ENCODE measurements at regions not wholly inside any gene's neighbourhood (a gene's known extent, or its start where the extent isn't known, plus 50 kb on each side); places are given as distances from the start of the nearest gene placed in this dataset.
"Not testable (repeated sequence)": the region's sequence is repeated elsewhere in the genome, so short reads cannot be mapped to it uniquely, and the experiment has no call there.

DNA sequence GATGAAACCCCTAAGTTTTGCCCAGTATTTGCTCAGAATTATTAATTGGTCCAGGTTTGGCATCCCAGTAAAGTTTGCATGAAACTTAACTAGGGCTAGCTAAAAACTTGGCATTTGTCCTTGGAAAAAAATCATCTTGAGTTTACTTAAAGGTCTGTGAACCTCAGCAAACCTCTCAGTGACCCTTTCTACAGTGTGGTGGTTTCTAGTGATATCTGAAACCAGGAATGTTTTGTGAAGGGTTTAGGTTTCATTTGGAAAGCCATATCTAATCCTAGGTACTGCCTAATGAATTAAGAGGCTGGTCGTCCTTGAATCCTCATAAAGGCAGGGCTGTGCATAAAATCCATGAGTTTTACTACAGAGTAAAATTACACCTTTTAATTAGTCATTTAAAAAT, 218.5 kb upstream of the ANKRD50 start:
- Histone ChIP-seq H3K4me3 (ENCODE audit: low read length in 2 of 2) (no peak overlapping the region), H3K9me3 (ENCODE audit: control insufficient read depth in 2 of 2, low read length in 2 of 2) (no peaks in the 10 kb centered on the region), H3K27ac (ENCODE audit: low read length) (no peak overlapping the region), H3K36me3 (ENCODE audit: control insufficient read depth in 2 of 2, insufficient read depth in 2 of 2, low read length in 2 of 2) (no peaks in the 10 kb centered on the region), H3K4me1 (ENCODE audit: control insufficient read depth, insufficient read depth, low read length) (no peaks in the 10 kb centered on the region), H3K27me3 (ENCODE audit: control insufficient read depth in 1 of 2, insufficient read depth in 2 of 2, low read length in 2 of 2) (no peaks in the 10 kb centered on the region), H3K9ac (ENCODE audit: low read length in 2 of 2) (no peak overlapping the region)

DNA sequence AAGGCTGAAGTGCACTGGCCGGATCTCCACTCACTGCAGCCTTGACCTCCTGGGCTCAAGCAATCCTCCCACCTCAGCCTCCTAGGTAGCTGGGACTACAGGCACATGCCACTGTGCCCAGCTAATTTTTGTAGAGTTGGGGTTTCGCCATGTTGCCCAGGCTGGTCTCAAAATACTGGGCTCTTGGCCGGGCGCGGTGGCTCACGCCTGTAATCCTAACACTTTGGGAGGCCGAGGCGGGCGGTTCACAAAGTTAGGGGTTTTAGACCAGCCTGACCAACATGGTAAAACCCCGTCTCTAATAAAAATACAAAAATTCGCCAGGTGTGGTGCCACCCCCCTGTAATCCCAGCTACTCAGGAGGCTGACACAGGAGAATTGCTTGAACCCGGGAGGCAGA, 210.2 kb upstream of the ANKRD50 start:
- H3K36me3 ChIP-seq (ENCODE audit: control insufficient read depth in 2 of 2, insufficient read depth in 2 of 2, low read length in 2 of 2); H3K9ac ChIP-seq (ENCODE audit: low read length in 2 of 2); H3K9me3 ChIP-seq (ENCODE audit: control insufficient read depth in 2 of 2, low read length in 2 of 2); H3K27me3 ChIP-seq (ENCODE audit: control insufficient read depth in 1 of 2, insufficient read depth in 2 of 2, low read length in 2 of 2); H3K4me1 ChIP-seq (ENCODE audit: control insufficient read depth, insufficient read depth, low read length); H3K4me3 ChIP-seq (ENCODE audit: low read length in 2 of 2); H3K27ac ChIP-seq (ENCODE audit: low read length): not testable (repeated sequence)

DNA sequence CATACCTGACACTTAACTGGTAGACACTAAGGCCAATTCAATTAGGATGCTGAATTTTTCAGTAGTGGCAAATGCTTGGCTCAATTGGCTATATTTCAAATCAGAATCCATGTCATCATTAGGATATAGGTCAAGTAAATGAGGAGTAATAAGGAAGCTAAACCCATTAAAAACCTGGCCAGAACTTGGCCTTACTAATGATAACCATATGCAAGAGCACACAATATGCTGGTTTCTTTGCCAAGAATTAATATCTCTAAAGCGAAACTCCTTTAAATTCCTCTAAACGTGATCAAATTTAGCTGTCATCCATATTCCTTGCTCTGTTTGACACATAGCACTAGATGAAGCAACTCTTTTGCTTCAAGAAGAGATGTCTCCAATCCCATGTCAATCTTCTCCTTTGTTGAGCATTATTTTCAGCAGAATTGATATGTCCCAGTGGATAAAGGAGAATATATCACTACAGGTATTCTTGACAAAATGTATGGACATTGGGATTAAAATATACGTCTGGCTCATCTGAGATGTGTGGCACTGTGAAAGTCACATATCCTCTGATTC, 206.1 kb upstream of the ANKRD50 start:
- H3K4me3 ChIP-seq (ENCODE audit: low read length in 2 of 2) = no peak overlapping the region
- peaks cover 0 to 2% of the 10 kb centered on the region in 2 donors for H3K9me3 ChIP-seq (ENCODE audit: control insufficient read depth in 2 of 2, low read length in 2 of 2)
- no peak overlapping the region for H3K27ac ChIP-seq (ENCODE audit: low read length)
- no peaks in the 10 kb centered on the region for H3K27me3 ChIP-seq (ENCODE audit: control insufficient read depth in 1 of 2, insufficient read depth in 2 of 2, low read length in 2 of 2)
- H3K36me3 ChIP-seq (ENCODE audit: control insufficient read depth in 2 of 2, insufficient read depth in 2 of 2, low read length in 2 of 2) = no peaks in the 10 kb centered on the region
- no peak overlapping the region for H3K9ac ChIP-seq (ENCODE audit: low read length in 2 of 2)
- H3K4me1 ChIP-seq (ENCODE audit: control insufficient read depth, insufficient read depth, low read length) = no peaks in the 10 kb centered on the region

DNA sequence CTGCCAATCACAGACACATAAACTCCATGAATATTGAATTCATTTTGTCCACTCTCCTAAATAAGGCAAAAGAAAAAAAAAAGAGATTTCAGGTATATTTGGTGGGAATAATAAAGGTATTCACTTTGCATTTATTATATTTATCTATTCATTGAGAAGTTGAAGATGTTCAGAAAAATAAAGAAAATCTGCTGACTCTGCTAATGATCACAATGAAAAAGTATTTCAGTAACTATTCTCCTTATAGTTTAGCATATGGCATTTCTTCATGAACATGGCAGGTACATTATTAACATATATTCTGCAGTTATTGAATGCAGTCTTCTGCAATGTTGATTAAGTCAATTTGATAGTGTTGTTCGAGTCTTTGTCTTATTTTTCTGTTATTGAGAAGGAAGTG, 202.5 kb upstream of the ANKRD50 start:
- H3K27ac ChIP-seq (ENCODE audit: low read length) = no peak overlapping the region
- H3K36me3 ChIP-seq (ENCODE audit: control insufficient read depth in 2 of 2, insufficient read depth in 2 of 2, low read length in 2 of 2) = no peaks in the 10 kb centered on the region

DNA sequence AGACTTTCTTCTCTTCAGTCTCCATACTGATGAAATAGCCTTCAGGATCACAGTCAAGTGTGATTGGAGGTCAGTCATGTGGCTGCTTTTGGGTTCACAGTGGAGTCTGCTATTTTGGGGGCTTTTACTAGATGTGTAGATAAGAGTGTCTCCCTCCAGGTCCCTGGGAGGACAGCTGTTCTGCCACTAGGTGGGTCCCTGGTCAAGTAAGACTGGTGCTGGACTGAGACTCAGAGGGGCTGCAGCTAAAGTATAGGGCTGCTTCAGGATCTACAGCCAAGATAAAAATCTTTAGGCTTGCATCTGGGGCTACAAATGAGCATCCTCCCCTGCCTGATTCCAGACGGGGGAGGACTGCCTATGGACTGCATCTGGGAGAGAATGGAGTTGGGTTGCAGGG, 200.7 kb upstream of the ANKRD50 start:
- no peaks in the 10 kb centered on the region for H3K27me3 ChIP-seq (ENCODE audit: control insufficient read depth in 1 of 2, insufficient read depth in 2 of 2, low read length in 2 of 2)
- no peak overlapping the region for H3K9ac ChIP-seq (ENCODE audit: low read length in 2 of 2)
- H3K4me3 ChIP-seq (ENCODE audit: low read length in 2 of 2) = no peak overlapping the region
- H3K27ac ChIP-seq (ENCODE audit: low read length) = no peak overlapping the region
- H3K9me3 ChIP-seq (ENCODE audit: control insufficient read depth in 2 of 2, low read length in 2 of 2) = peaks cover 2 to 9% of the 10 kb centered on the region in 2 donors
- H3K36me3 ChIP-seq (ENCODE audit: control insufficient read depth in 2 of 2, insufficient read depth in 2 of 2, low read length in 2 of 2) = no peaks in the 10 kb centered on the region
- no peaks in the 10 kb centered on the region for H3K4me1 ChIP-seq (ENCODE audit: control insufficient read depth, insufficient read depth, low read length)

More for the DNA sequence above, 202.5 kb upstream of the ANKRD50 start:
- peaks cover 2 to 9% of the 10 kb centered on the region in 2 donors for H3K9me3 ChIP-seq (ENCODE audit: control insufficient read depth in 2 of 2, low read length in 2 of 2)
- no peak overlapping the region for H3K9ac ChIP-seq (ENCODE audit: low read length in 2 of 2)
- no peaks in the 10 kb centered on the region for H3K4me1 ChIP-seq (ENCODE audit: control insufficient read depth, insufficient read depth, low read length)
- H3K4me3 ChIP-seq (ENCODE audit: low read length in 2 of 2) = no peak overlapping the region
- H3K27me3 ChIP-seq (ENCODE audit: control insufficient read depth in 1 of 2, insufficient read depth in 2 of 2, low read length in 2 of 2) = no peaks in the 10 kb centered on the region

DNA sequence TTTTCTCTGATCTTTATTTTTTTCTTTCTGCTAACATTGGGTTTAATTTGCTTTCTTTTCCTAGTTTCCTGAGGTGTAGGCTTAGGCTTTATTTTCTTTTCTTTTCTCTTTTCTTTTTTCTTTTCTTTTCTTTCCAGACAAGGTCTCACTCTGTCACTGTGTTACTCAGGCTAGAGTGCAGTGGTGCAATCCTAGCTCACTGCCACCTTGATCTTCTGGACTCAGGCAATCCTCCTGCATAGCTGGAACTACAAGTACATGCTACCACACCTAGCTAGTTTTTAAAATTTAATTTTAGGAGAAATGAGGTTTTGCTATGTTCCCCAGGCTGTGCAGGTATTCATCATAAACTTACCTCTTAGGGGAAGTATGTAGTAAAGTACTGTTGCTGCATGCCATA, 197.8 kb upstream of the ANKRD50 start:
- Histone ChIP-seq H3K27me3 (ENCODE audit: control insufficient read depth in 1 of 2, insufficient read depth in 2 of 2, low read length in 2 of 2) (no peaks in the 10 kb centered on the region), H3K36me3 (ENCODE audit: control insufficient read depth in 2 of 2, insufficient read depth in 2 of 2, low read length in 2 of 2) (no peaks in the 10 kb centered on the region), H3K9ac (ENCODE audit: low read length in 2 of 2) (no peak overlapping the region), H3K9me3 (ENCODE audit: control insufficient read depth in 2 of 2, low read length in 2 of 2) (peaks cover 2 to 9% of the 10 kb centered on the region in 2 donors), H3K4me1 (ENCODE audit: control insufficient read depth, insufficient read depth, low read length) (no peaks in the 10 kb centered on the region), H3K27ac (ENCODE audit: low read length) (no peak overlapping the region), H3K4me3 (ENCODE audit: low read length in 2 of 2) (no peak overlapping the region)

DNA sequence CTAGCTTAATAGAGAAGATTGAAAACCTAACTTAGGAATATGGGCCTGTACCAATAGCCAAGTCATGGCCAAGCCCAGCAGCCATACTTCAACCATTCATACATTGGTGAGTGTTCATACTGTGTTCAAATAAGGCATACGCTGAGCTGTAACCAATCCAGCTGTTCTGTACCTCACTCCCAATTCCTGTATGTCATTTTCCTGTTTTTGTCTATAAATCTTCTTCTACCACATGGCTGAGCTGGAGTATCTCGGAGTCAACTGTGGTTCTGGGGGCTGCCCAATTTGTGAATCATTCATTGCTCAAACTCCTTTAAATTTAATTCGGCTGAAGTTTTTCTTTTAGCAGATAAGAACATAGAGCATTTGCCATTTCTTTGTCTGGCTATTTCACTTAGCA, 195.3 kb upstream of the ANKRD50 start:
- Histone ChIP-seq H3K27ac (ENCODE audit: low read length) (no peak overlapping the region), H3K27me3 (ENCODE audit: control insufficient read depth in 1 of 2, insufficient read depth in 2 of 2, low read length in 2 of 2) (no peaks in the 10 kb centered on the region), H3K36me3 (ENCODE audit: control insufficient read depth in 2 of 2, insufficient read depth in 2 of 2, low read length in 2 of 2) (no peaks in the 10 kb centered on the region), H3K4me1 (ENCODE audit: control insufficient read depth, insufficient read depth, low read length) (no peaks in the 10 kb centered on the region), H3K9ac (ENCODE audit: low read length in 2 of 2) (no peak overlapping the region), H3K9me3 (ENCODE audit: control insufficient read depth in 2 of 2, low read length in 2 of 2) (peaks cover 0 to 3% of the 10 kb centered on the region in 2 donors), H3K4me3 (ENCODE audit: low read length in 2 of 2) (no peak overlapping the region)

DNA sequence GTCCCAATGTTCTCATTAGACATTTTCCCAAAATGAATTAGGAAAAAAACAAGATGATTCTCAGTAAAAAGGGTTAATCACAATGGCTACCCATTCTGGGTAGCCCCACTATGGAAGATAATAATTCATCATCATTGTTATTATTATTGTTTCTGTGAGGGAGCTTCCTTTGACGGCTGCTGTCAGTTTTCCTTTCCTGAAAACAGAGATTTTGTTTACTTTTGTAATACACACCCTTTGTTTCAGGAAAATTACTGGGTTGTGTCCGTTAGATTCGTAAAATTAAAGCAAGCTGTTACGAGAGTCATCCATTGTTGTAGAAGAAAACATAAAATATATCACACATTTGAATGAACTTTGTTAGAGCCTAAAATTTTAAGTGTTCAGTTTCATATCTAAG, 192.9 kb upstream of the ANKRD50 start:
- no peaks in the 10 kb centered on the region for H3K36me3 ChIP-seq (ENCODE audit: control insufficient read depth in 2 of 2, insufficient read depth in 2 of 2, low read length in 2 of 2)
- no peaks in the 10 kb centered on the region for H3K4me1 ChIP-seq (ENCODE audit: control insufficient read depth, insufficient read depth, low read length)
- no peaks in the 10 kb centered on the region for H3K9me3 ChIP-seq (ENCODE audit: control insufficient read depth in 2 of 2, low read length in 2 of 2)
- no peak overlapping the region for H3K27ac ChIP-seq (ENCODE audit: low read length)
- H3K4me3 ChIP-seq (ENCODE audit: low read length in 2 of 2) = no peak overlapping the region
- H3K9ac ChIP-seq (ENCODE audit: low read length in 2 of 2) = no peak overlapping the region
- H3K27me3 ChIP-seq (ENCODE audit: control insufficient read depth in 1 of 2, insufficient read depth in 2 of 2, low read length in 2 of 2) = no peaks in the 10 kb centered on the region

DNA sequence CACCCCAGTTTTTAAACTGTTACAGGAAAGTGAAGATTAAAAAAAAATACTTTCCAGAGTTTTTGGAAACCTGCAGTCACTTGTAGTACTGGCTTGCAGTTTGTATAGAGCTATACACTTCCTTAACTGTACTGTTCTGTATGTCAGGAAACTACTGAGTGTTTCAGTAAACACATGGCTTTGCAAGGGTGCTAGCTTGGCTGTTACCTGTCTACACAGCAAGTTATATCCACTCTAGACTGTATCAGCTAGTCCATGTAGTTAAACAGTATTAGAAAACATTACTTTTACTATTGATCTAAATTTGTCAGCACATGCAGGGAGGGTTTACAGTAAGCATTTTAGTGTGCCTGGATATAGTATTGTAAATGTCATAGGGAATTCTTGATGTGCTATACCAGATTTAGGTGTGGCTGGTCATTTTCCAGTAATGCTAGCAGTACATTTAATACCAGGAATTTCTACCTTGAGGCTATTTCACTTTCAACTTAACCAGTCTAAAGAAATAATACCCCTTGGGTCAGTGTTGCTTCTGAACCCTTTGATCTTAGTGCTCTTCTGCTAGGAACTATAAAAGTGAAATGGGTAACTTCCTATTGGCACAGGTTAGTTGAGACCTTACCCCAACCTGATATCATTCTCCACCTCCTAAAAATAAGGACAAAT, 192.3 kb upstream of the ANKRD50 start:
- Histone ChIP-seq H3K36me3 (ENCODE audit: control insufficient read depth in 2 of 2, insufficient read depth in 2 of 2, low read length in 2 of 2) (no peaks in the 10 kb centered on the region), H3K9me3 (ENCODE audit: control insufficient read depth in 2 of 2, low read length in 2 of 2) (no peaks in the 10 kb centered on the region), H3K4me3 (ENCODE audit: low read length in 2 of 2) (no peak overlapping the region), H3K27ac (ENCODE audit: low read length) (no peak overlapping the region), H3K9ac (ENCODE audit: low read length in 2 of 2) (no peak overlapping the region), H3K27me3 (ENCODE audit: control insufficient read depth in 1 of 2, insufficient read depth in 2 of 2, low read length in 2 of 2) (no peaks in the 10 kb centered on the region), H3K4me1 (ENCODE audit: control insufficient read depth, insufficient read depth, low read length) (no peaks in the 10 kb centered on the region)

DNA sequence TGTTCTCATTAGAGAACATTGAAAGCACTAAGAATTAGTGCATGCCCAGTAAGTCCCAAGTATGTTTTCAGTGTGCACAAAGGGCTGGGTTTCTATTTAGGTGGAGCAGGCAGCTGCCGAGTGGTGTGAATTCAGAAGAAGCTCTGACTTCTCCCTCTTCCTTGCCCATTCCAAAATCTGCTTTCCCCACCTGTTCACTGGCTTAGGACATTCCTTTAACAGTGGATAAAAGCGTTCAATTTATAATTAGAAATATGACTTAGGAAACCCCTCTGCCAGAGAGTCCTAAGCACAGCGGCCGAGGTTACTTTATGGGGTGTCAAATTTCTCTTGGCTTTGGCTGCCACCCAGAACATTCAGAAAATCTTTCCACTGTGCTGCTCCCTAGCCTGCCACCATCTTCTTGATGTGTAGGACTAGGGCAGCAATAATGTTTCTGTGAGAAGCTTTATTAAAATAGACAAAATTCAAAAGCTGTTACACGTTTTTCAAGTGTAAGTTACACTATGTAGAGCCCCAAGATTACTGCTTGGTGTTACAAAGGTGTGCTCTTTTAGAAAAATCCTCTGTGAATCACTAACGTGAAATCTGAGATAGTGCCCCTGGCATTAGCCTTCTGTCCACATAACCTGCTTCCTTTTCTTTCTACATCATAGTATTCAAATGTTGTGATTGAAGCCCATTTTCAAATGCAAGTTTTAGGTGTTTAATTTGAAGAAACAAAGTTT, 191.6 kb upstream of the ANKRD50 start:
- no peak overlapping the region for H3K9ac ChIP-seq (ENCODE audit: low read length in 2 of 2)
- no peaks in the 10 kb centered on the region for H3K4me1 ChIP-seq (ENCODE audit: control insufficient read depth, insufficient read depth, low read length)
- no peak overlapping the region for H3K27ac ChIP-seq (ENCODE audit: low read length)
- H3K9me3 ChIP-seq (ENCODE audit: control insufficient read depth in 2 of 2, low read length in 2 of 2) = no peaks in the 10 kb centered on the region
- no peaks in the 10 kb centered on the region for H3K27me3 ChIP-seq (ENCODE audit: control insufficient read depth in 1 of 2, insufficient read depth in 2 of 2, low read length in 2 of 2)
- H3K4me3 ChIP-seq (ENCODE audit: low read length in 2 of 2) = peak overlapping the region; percentile 24 to 60
- no peaks in the 10 kb centered on the region for H3K36me3 ChIP-seq (ENCODE audit: control insufficient read depth in 2 of 2, insufficient read depth in 2 of 2, low read length in 2 of 2)

DNA sequence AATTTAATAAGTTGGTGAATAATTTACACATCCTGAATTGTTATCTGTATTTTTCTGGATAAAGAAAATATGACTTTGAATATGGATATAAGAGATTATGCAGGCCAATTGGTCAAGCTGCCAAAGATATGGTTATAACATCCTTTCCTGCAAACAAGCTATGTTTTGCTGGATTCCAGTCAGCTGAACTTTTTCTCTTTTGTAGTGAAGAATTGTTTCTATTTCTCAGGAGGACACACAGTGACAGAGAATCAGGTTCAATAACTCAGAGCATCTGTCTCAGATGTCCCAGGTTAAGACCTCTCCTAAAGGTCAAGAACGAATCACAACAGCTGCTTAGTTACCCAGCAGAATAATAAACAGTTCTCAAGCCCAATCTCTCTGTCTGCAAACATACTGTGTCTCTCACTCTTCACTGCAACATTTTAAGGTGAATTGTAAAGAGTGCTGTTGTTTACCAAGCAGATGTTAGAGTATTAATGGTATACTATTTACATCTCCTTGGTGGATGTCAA, 189.5 kb upstream of the ANKRD50 start:
- Histone ChIP-seq H3K4me3 (ENCODE audit: low read length in 2 of 2) (no peak overlapping the region), H3K4me1 (ENCODE audit: control insufficient read depth, insufficient read depth, low read length) (no peaks in the 10 kb centered on the region)

More for the DNA sequence above, 189.5 kb upstream of the ANKRD50 start:
- H3K27me3 ChIP-seq (ENCODE audit: control insufficient read depth in 1 of 2, insufficient read depth in 2 of 2, low read length in 2 of 2) = no peaks in the 10 kb centered on the region
- H3K36me3 ChIP-seq (ENCODE audit: control insufficient read depth in 2 of 2, insufficient read depth in 2 of 2, low read length in 2 of 2) = no peaks in the 10 kb centered on the region
- no peaks in the 10 kb centered on the region for H3K9me3 ChIP-seq (ENCODE audit: control insufficient read depth in 2 of 2, low read length in 2 of 2)
- no peak overlapping the region for H3K27ac ChIP-seq (ENCODE audit: low read length)
- H3K9ac ChIP-seq (ENCODE audit: low read length in 2 of 2) = no peak overlapping the region
